Esophagus squamous epithelium (tissue), 5 donors: ENCODE measurements at regions not wholly inside any gene's neighbourhood (a gene's known extent, or its start where the extent isn't known, plus 50 kb on each side); places are given as distances from the start of the nearest gene placed in this dataset.

Experiments used
- DNase-seq: peaks from one replicate; lab custom pipeline; 2025; lab: John Stamatoyannopoulos, UW
- H3K27ac ChIP-seq, 4 donors: fragments of 200-600 bp; sonication (generic); one replicate each; pipeline ENCODE4 v1.5.1; 2016 to 2019; ENCODE audit warnings: mild to moderate bottlenecking in 1 of 4
- H3K27me3 ChIP-seq, 4 donors: fragments of 200-600 bp; sonication (generic); 1 replicate in 3 of 4; 2 replicates in 1 of 4; pipeline versions ENCODE4 v1.5.1 to v1.6.0; 2017 to 2021; ENCODE audit warnings: antibody characterized with exemption in 1 of 4
- H3K36me3 ChIP-seq, 3 donors: fragments of 200-600 bp; sonication (generic); one replicate each; pipeline ENCODE4 v1.5.1; 2016 to 2019
- H3K4me1 ChIP-seq, 3 donors: fragments of 200-600 bp; sonication (generic); one replicate each; pipeline ENCODE4 v1.5.1; 2017 to 2019
- H3K4me3 ChIP-seq, 4 donors: fragments of 200-600 bp; sonication (generic); 1 replicate in 3 of 4; 2 replicates in 1 of 4; pipeline ENCODE4 v1.5.1; 2016 to 2019; ENCODE audit warnings: mild to moderate bottlenecking in 2 of 4, moderate library complexity in 1 of 4
- H3K9me3 ChIP-seq, 3 donors: fragments of 200-600 bp; sonication (generic); one replicate each; pipeline ENCODE4 v1.5.1; 2016 to 2019
- POLR2A ChIP-seq, 4 donors: fragments of 450-650 bp; IDR thresholded peaks; one replicate each; pipeline ENCODE4 v1.6.1; 2017; ENCODE audit warnings: antibody characterized with exemption in 4 of 4, mild to moderate bottlenecking in 4 of 4, moderate library complexity in 3 of 4
- WGBS, 2 donors: methylation state at CpG; one replicate each; pipeline ENCODE4 v1.1.5; 2018; 5-methylcytosine and 5-hydroxymethylcytosine counted together
- intact Hi-C: fragments of 100-400 bp; cut with DNase I; formaldehyde crosslinking; loops from one replicate; pipeline ENCODE4 v1.15.0; 2022
- TF ChIP-seq, protein P1 (sequence below), 6 experiments: fragments of 450-650 bp in 4 of 6; fragments of 200-600 bp in 2 of 6; sonication (generic) in 2 of 6; IDR thresholded peaks; one replicate each; pipeline ENCODE4 v1.5.1; 2016 to 2019; ENCODE audit warnings: antibody characterized with exemption in 6 of 6, mild to moderate bottlenecking in 4 of 6, moderate library complexity in 4 of 6
- donor health status: DM: yes; HTN: yes; CAD: no.

DNA sequence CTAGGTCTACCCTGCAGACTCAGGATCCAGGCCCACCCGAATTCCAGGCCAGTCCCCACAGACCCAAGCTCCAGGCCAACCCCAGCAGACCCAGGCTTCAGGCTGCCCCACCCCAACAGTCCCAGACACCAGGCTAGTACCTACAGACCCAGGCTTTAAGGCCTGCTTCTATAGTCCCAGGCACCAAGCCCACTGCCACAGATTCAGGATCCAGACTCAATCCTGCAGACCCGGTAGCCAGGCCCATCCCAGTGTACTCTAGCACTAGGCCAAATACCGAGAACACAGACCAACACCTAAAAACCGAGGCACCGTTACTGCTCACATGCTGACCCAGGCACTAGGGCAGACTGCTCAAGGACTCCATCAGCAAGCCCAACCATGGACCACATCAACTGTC lies 862.3 kb downstream of the UQCRFS1 start:
- intact Hi-C loops, result no loop called here
- no peaks in the 10 kb centered on the region for H3K36me3 ChIP-seq
- DNase-seq, result no peak
- no peak overlapping the region for H3K27ac ChIP-seq
- H3K9me3 ChIP-seq, result peaks cover 0 to 19% (median 0%) of the 10 kb centered on the region in 3 donors
- no peaks in the 10 kb centered on the region for H3K4me1 ChIP-seq
- H3K27me3 ChIP-seq, result no peaks in the 10 kb centered on the region
- 80 to 100% methylated on average over 1 to 2 of the region's 5 CpGs for WGBS, 2 donors
- no peak for TF ChIP-seq POLR2A (IDR thresholded peaks at IDR 0.05)
- TF ChIP-seq, protein P1, sequence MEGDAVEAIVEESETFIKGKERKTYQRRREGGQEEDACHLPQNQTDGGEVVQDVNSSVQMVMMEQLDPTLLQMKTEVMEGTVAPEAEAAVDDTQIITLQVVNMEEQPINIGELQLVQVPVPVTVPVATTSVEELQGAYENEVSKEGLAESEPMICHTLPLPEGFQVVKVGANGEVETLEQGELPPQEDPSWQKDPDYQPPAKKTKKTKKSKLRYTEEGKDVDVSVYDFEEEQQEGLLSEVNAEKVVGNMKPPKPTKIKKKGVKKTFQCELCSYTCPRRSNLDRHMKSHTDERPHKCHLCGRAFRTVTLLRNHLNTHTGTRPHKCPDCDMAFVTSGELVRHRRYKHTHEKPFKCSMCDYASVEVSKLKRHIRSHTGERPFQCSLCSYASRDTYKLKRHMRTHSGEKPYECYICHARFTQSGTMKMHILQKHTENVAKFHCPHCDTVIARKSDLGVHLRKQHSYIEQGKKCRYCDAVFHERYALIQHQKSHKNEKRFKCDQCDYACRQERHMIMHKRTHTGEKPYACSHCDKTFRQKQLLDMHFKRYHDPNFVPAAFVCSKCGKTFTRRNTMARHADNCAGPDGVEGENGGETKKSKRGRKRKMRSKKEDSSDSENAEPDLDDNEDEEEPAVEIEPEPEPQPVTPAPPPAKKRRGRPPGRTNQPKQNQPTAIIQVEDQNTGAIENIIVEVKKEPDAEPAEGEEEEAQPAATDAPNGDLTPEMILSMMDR (IDR thresholded peaks at IDR 0.05), result no peak
- H3K4me3 ChIP-seq, result no peak overlapping the region

DNA sequence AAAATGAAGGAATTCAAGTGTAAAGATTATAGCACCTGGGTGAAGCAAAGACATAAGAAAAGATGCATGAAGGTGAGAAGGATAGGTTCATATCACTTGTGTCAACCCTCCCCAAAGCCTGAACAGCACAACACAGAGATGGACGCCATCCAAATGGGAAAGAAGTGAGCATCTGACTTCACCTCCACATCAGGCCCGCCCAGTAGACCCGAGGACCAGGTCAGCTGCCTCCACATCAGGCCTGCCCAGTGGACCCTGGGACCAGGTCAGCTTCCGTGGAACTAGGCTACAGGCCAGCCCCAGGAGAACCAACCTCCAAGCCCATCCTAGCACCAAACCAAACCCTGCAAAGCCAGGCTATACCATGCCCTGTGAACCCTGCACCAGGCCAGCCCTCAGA lies 862.9 kb downstream of the UQCRFS1 start:
- intact Hi-C loops, result no loop called here
- WGBS, 2 donors, result 62 to 72% methylated on average over 3 to 4 of the region's 4 CpGs
- TF ChIP-seq POLR2A (IDR thresholded peaks at IDR 0.05), result no peak
- TF ChIP-seq, protein P1 (IDR thresholded peaks at IDR 0.05), result no peak
- Histone ChIP-seq H3K27ac (no peak overlapping the region), H3K36me3 (no peaks in the 10 kb centered on the region), H3K4me1 (no peaks in the 10 kb centered on the region), H3K4me3 (no peak overlapping the region), H3K9me3 (peaks cover 0 to 23% (median 0%) of the 10 kb centered on the region in 3 donors), H3K27me3 (no peaks in the 10 kb centered on the region)
- no peak for DNase-seq

DNA sequence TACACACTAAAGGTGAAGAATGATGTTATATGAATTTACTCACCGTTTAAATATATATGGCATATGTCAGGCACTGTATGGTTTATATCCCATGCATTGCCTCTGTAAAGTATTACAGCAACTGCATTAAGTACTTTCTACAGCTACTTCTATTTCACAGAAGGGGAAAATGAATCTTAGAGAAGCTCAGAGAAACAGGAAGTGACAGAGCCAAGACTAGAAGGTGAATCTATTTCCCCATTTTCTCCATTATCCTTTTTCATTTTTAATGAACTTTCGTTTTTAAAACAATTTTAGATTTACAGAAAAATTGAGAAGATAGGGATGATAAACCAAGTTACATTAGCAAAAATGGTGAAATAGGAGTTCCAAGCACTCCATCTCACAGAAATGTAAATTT lies 863.3 kb downstream of the UQCRFS1 start:
- Histone ChIP-seq H3K27ac (no peak overlapping the region), H3K36me3 (no peaks in the 10 kb centered on the region), H3K4me1 (no peaks in the 10 kb centered on the region), H3K4me3 (no peak overlapping the region), H3K27me3 (no peaks in the 10 kb centered on the region), H3K9me3 (peaks cover 0 to 23% (median 0%) of the 10 kb centered on the region in 3 donors)
- no peak for DNase-seq
- TF ChIP-seq POLR2A (IDR thresholded peaks at IDR 0.05), result no peak
- TF ChIP-seq, protein P1 (IDR thresholded peaks at IDR 0.05), result no peak
- 64% methylated on average over 2 of the region's 2 CpGs for WGBS, 2 donors
- intact Hi-C loops, result no loop called here

DNA sequence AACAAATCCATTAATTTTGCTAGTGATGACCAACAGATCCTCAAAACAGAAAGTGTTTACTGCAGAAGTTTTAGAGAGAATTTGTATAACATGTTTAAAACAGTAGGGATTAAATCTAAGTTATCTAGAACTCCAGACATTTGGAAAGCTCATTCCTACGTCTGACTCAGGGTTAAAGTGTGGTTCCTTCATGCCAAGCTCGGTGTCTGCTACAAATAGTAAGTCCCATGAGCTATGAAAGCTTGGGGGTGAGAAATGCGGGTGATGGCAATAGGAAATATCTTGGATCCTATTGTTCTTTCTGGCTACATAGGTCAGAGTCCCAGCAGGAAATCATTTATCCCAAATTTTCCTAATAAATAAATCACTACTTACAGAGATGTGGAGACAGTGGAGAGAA lies 867.1 kb downstream of the UQCRFS1 start:
- WGBS, 2 donors, result 45 to 47% methylated on average over 3 of the region's 3 CpGs
- Histone ChIP-seq H3K9me3 (peaks cover 0 to 33% (median 0%) of the 10 kb centered on the region in 3 donors), H3K4me3 (no peak overlapping the region), H3K36me3 (no peaks in the 10 kb centered on the region), H3K27ac (no peak overlapping the region), H3K27me3 (no peaks in the 10 kb centered on the region), H3K4me1 (no peaks in the 10 kb centered on the region)
- intact Hi-C loops, result no loop called here
- TF ChIP-seq, protein P1 (IDR thresholded peaks at IDR 0.05), result no peak
- TF ChIP-seq POLR2A (IDR thresholded peaks at IDR 0.05), result no peak
- DNase-seq, result no peak

DNA sequence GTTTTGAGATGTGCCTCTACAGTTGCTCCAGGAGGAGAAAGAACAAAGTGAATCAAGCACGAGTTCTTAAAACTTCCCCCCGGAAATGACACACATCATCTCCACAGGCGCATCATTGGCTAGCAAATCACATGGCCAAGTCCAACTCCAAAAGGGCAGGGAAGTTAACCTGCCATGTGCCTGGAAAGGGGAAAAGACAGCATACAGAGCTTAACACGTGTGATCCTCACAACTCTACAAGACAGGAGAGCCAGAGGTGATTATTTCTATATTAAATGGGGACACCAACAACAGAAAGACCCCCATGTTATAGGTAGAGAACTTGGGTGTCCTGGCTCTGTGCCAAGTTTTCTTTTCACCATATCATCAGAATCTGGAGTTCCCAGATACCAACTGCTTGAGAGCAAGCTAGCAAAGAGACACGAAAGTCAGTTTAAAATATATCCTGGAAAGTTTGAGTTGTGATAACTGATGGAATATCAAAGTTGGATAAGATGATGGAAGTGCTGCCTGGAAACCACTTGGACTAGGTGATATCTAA lies 871.1 kb downstream of the UQCRFS1 start:
- 72 to 80% methylated on average over 4 to 5 of the region's 5 CpGs for WGBS, 2 donors
- Histone ChIP-seq H3K9me3 (peaks cover 0 to 60% (median 3%) of the 10 kb centered on the region in 3 donors), H3K4me3 (no peak overlapping the region), H3K27me3 (no peaks in the 10 kb centered on the region), H3K36me3 (no peaks in the 10 kb centered on the region), H3K27ac (no peak overlapping the region), H3K4me1 (no peaks in the 10 kb centered on the region)
- no peak for DNase-seq
- intact Hi-C loops, result no loop called here
- TF ChIP-seq, protein P1 (IDR thresholded peaks at IDR 0.05), result no peak
- no peak for TF ChIP-seq POLR2A (IDR thresholded peaks at IDR 0.05)
